GM12878 (cell line): ENCODE measurements at regions not wholly inside any gene's neighbourhood (a gene's known extent, or its start where the extent isn't known, plus 50 kb on each side); places are given as distances from the start of the nearest gene placed in this dataset.

Source experiments
- CTCF ChIP-seq, 3 experiments: IDR thresholded peaks in 2 of 3; conservative IDR thresholded peaks in 1 of 3; 2 replicates each; pipeline ENCODE4 v1.5.1; 2011; ENCODE audit warnings: low read depth in 3 of 3, low read length in 3 of 3, mild to moderate bottlenecking in 3 of 3, control low read depth in 2 of 3, moderate library complexity in 2 of 3, inconsistent platforms in 1 of 3, mixed read lengths in 1 of 3; ENCODE audit not compliant: control insufficient read depth in 2 of 3, insufficient read depth in 1 of 3; ENCODE audit errors: extremely low read depth in 1 of 3
- MAX ChIP-seq: IDR thresholded peaks from 2 replicates; pipeline ENCODE4 v1.6.1; 2012; ENCODE audit warnings: low read depth, low read length, improper control_type of control experiment

- TF ChIP-seq CTCF (IDR thresholded peaks at IDR 0.05 in 2 of 3, conservative IDR thresholded peaks at IDR 0.05 in 1 of 3; ENCODE audit: control insufficient read depth in 2 of 3, extremely low read depth in 1 of 3, insufficient read depth in 1 of 3, low read depth in 3 of 3, low read length in 3 of 3) (no peak), MAX (no peak)
Measured at GRCh38 chr6:4723383-4723782, 52.8 kb upstream of the CDYL start.
